Peyer's patch (tissue), 4 donors: ENCODE measurements at regions not wholly inside any gene's neighbourhood (a gene's known extent, or its start where the extent isn't known, plus 50 kb on each side); places are given as distances from the start of the nearest gene placed in this dataset.

Source experiments
- CTCF ChIP-seq, 6 experiments: fragments of 450-650 bp in 4 of 6; fragments of 200-600 bp in 2 of 6; sonication (generic) in 1 of 6; IDR thresholded peaks; one replicate each; pipeline ENCODE4 v1.5.1; 2017 to 2019; ENCODE audit warnings: antibody characterized with exemption in 6 of 6, mild to moderate bottlenecking in 3 of 6, moderate library complexity in 1 of 6
- POLR2A ChIP-seq, 2 donors: fragments of 450-650 bp; IDR thresholded peaks; one replicate each; pipeline ENCODE4 v1.5.1; 2017; ENCODE audit warnings: antibody characterized with exemption in 2 of 2, mild to moderate bottlenecking in 2 of 2, moderate library complexity in 2 of 2

- TF ChIP-seq POLR2A (IDR thresholded peaks at IDR 0.05) (no peak), CTCF (IDR thresholded peaks at IDR 0.05) (no peak)
Observed at GRCh38 chr12:124485371-124485770, 82.0 kb downstream of the NCOR2 start.
